ENCODE measurements at regions not wholly inside any gene's neighbourhood (a gene's known extent, or its start where the extent isn't known, plus 50 kb on each side); places are given as distances from the start of the nearest gene placed in this dataset.

DNA sequence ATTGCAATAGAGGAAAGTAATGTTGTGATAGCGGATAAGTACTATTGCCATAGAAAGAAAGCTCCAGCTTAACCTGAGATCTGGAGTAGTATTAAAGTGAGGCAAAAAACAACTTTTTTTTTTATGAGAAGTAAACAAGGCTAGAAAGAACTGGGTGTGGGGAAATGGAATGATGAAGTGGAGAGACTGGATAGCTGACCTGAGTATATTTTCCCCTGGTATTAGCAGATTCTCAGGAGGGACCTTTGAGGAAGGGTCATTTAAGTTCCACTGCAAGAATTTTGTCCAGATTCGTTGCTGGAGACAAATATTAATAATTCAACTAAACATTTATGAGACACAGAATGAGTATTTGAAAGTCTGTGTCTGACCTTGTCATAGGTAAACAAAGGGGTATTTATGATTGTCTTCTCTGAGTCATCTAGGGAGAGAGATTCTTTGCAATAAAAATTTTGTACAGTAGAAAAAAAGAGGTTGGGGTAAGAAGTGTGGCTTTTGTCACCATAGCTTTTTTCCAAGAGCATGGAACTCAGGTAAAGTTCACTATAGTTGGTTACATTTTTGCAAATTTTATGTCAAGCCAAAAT is 2095.9 kb downstream of the ARAP2 start:
- TF ChIP-seq CTCF (IDR thresholded peaks at IDR 0.05) (no peak), POLR2A (IDR thresholded peaks at IDR 0.05) (no peak)

Data from adrenal gland (tissue), 5 donors.